ENCODE measurements at regions not wholly inside any gene's neighbourhood (a gene's known extent, or its start where the extent isn't known, plus 50 kb on each side); places are given as distances from the start of the nearest gene placed in this dataset.

GRCh38 chr15:47473832-47474231, 243.5 kb upstream of the SEMA6D start:
- Histone ChIP-seq H3K36me3 (ENCODE audit: insufficient read depth, low read length) (no peaks in the 10 kb centered on the region), H3K9ac (ENCODE audit: low read length) (no peak overlapping the region), H3K27me3 (ENCODE audit: insufficient read depth, low read length) (no peaks in the 10 kb centered on the region), H3K79me2 (ENCODE audit: insufficient read depth, low read length) (no peaks in the 10 kb centered on the region), H3K9me2 (ENCODE audit: low read depth, low read length) (no peaks in the 10 kb centered on the region), H4K20me1 (ENCODE audit: insufficient read depth, low read length) (no peaks in the 10 kb centered on the region), H3K9me3 (ENCODE audit: low read length) (no peaks in the 10 kb centered on the region), H3K4me1 (ENCODE audit: insufficient read depth, low read length, severe bottlenecking) (no peaks in the 10 kb centered on the region), H2AFZ (ENCODE audit: low read length) (no peak overlapping the region), H3F3A (ENCODE audit: insufficient read depth, low read length) (no peaks in the 10 kb centered on the region), H3K4me3 (ENCODE audit: low read depth, low read length, poor library complexity, severe bottlenecking) (no peak overlapping the region), H3K4me2 (ENCODE audit: low read length) (no peak overlapping the region), H3K27ac (ENCODE audit: low read depth, low read length, poor library complexity, severe bottlenecking) (no peak overlapping the region)
- TF ChIP-seq, protein P1, sequence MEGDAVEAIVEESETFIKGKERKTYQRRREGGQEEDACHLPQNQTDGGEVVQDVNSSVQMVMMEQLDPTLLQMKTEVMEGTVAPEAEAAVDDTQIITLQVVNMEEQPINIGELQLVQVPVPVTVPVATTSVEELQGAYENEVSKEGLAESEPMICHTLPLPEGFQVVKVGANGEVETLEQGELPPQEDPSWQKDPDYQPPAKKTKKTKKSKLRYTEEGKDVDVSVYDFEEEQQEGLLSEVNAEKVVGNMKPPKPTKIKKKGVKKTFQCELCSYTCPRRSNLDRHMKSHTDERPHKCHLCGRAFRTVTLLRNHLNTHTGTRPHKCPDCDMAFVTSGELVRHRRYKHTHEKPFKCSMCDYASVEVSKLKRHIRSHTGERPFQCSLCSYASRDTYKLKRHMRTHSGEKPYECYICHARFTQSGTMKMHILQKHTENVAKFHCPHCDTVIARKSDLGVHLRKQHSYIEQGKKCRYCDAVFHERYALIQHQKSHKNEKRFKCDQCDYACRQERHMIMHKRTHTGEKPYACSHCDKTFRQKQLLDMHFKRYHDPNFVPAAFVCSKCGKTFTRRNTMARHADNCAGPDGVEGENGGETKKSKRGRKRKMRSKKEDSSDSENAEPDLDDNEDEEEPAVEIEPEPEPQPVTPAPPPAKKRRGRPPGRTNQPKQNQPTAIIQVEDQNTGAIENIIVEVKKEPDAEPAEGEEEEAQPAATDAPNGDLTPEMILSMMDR (IDR thresholded peaks at IDR 0.05; ENCODE audit: low read length) = no peak
- no peak for TF ChIP-seq EZH2 (IDR thresholded peaks at IDR 0.05; ENCODE audit: borderline replicate concordance, low read length)

DNA sequence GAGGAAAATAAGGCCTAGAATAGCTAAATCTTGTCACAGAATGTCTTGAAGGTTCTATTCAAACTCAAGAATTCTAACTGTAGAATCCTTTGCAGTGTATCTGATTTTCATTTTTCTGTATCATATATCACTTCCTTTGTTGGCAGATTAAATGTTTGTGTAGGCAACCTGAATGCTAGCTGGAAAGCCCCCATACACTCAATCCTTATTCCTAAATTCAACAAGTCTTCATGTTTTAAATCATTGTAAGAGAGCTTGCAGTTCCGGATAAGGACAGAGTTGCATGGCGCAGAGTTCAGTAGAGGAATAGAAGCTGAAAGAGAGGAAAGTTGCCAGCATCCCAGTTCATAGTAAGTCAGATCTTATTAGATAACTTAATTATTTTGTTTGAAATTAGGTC, 242.0 kb upstream of the SEMA6D start:
- TF ChIP-seq, protein P1 (IDR thresholded peaks at IDR 0.05; ENCODE audit: low read length) = no peak
- TF ChIP-seq EZH2 (IDR thresholded peaks at IDR 0.05; ENCODE audit: borderline replicate concordance, low read length) = no peak
- Histone ChIP-seq H4K20me1 (ENCODE audit: insufficient read depth, low read length) (no peaks in the 10 kb centered on the region), H3K4me1 (ENCODE audit: insufficient read depth, low read length, severe bottlenecking) (no peaks in the 10 kb centered on the region), H3K27me3 (ENCODE audit: insufficient read depth, low read length) (no peaks in the 10 kb centered on the region), H3K36me3 (ENCODE audit: insufficient read depth, low read length) (no peaks in the 10 kb centered on the region), H3K4me3 (ENCODE audit: low read depth, low read length, poor library complexity, severe bottlenecking) (no peak overlapping the region), H3K9ac (ENCODE audit: low read length) (no peak overlapping the region), H3K4me2 (ENCODE audit: low read length) (no peak overlapping the region), H3K79me2 (ENCODE audit: insufficient read depth, low read length) (no peaks in the 10 kb centered on the region), H3F3A (ENCODE audit: insufficient read depth, low read length) (no peaks in the 10 kb centered on the region), H3K9me2 (ENCODE audit: low read depth, low read length) (no peaks in the 10 kb centered on the region), H2AFZ (ENCODE audit: low read length) (no peak overlapping the region), H3K27ac (ENCODE audit: low read depth, low read length, poor library complexity, severe bottlenecking) (no peak overlapping the region), H3K9me3 (ENCODE audit: low read length) (no peaks in the 10 kb centered on the region)

DNA sequence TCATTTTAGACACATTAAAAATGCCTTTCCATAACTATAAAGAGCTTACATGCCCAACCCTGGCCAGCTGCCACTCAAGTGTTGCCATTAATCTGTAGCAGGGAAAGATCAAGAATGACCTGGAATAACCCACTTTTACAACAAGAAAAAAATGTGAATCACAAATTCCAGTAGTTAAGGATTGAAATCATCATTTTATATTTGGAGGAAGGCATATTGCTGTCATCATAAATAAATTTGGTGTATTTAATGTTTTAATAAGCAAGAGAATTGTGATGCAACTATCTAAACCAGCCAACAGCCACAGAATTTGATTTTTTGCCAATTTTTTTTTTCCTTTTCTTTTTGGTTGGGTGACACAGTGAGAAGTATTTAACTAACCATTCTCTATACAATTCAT, 240.0 kb upstream of the SEMA6D start:
- Histone ChIP-seq H2AFZ (ENCODE audit: low read length) (no peak overlapping the region), H3K4me2 (ENCODE audit: low read length) (no peak overlapping the region), H3K36me3 (ENCODE audit: insufficient read depth, low read length) (no peaks in the 10 kb centered on the region), H3K9ac (ENCODE audit: low read length) (no peak overlapping the region), H3K27ac (ENCODE audit: low read depth, low read length, poor library complexity, severe bottlenecking) (no peak overlapping the region), H3K79me2 (ENCODE audit: insufficient read depth, low read length) (no peaks in the 10 kb centered on the region), H3K27me3 (ENCODE audit: insufficient read depth, low read length) (no peaks in the 10 kb centered on the region), H3K4me3 (ENCODE audit: low read depth, low read length, poor library complexity, severe bottlenecking) (no peak overlapping the region), H3K9me3 (ENCODE audit: low read length) (no peaks in the 10 kb centered on the region), H4K20me1 (ENCODE audit: insufficient read depth, low read length) (no peaks in the 10 kb centered on the region), H3K9me2 (ENCODE audit: low read depth, low read length) (no peaks in the 10 kb centered on the region), H3K4me1 (ENCODE audit: insufficient read depth, low read length, severe bottlenecking) (no peaks in the 10 kb centered on the region), H3F3A (ENCODE audit: insufficient read depth, low read length) (no peaks in the 10 kb centered on the region)
- TF ChIP-seq, protein P1 (IDR thresholded peaks at IDR 0.05; ENCODE audit: low read length) = no peak
- TF ChIP-seq EZH2 (IDR thresholded peaks at IDR 0.05; ENCODE audit: borderline replicate concordance, low read length) = no peak
